Smooth muscle cell (in vitro differentiated cells): ENCODE measurements at regions not wholly inside any gene's neighbourhood (a gene's known extent, or its start where the extent isn't known, plus 50 kb on each side); places are given as distances from the start of the nearest gene placed in this dataset.

Experiments used
- DNase-seq: peaks from one replicate; lab custom pipeline; 2025; ENCODE audit not compliant: unreplicated experiment; lab: John Stamatoyannopoulos, UW
- H2AFZ ChIP-seq: fragments of 200-600 bp; sonication (generic); 2 replicates; pipeline ENCODE4 v1.6.0; 2016; ENCODE audit warnings: antibody characterized with exemption, low read depth, mild to moderate bottlenecking
- H3F3A ChIP-seq: fragments of 200-600 bp; sonication (generic); 2 replicates; pipeline ENCODE4 v1.6.0; 2017; ENCODE audit warnings: antibody characterized with exemption, low read depth
- H3K27ac ChIP-seq: fragments of 200-600 bp; sonication (generic); 2 replicates; pipeline ENCODE4 v1.5.1; 2016; ENCODE audit warnings: low read depth, mild to moderate bottlenecking
- H3K27me3 ChIP-seq: fragments of 200-600 bp; sonication (generic); 2 replicates; pipeline ENCODE4 v1.6.1; 2016; ENCODE audit warnings: low read depth, mild to moderate bottlenecking
- H3K36me3 ChIP-seq: fragments of 200-600 bp; sonication (generic); 2 replicates; pipeline ENCODE4 v1.5.1; 2016; ENCODE audit warnings: low read depth
- H3K4me1 ChIP-seq: fragments of 200-600 bp; sonication (generic); 2 replicates; pipeline ENCODE4 v1.5.1; 2016; ENCODE audit warnings: low read depth
- H3K4me2 ChIP-seq: fragments of 200-600 bp; sonication (generic); 2 replicates; pipeline ENCODE4 v1.6.0; 2016; ENCODE audit warnings: mild to moderate bottlenecking
- H3K4me3 ChIP-seq: fragments of 200-600 bp; sonication (generic); 2 replicates; pipeline ENCODE4 v1.5.1; 2016; ENCODE audit warnings: mild to moderate bottlenecking
- H3K79me2 ChIP-seq: fragments of 200-600 bp; sonication (generic); 2 replicates; pipeline ENCODE4 v1.6.0; 2016; ENCODE audit warnings: low read depth, mild to moderate bottlenecking
- H3K9ac ChIP-seq: fragments of 200-600 bp; sonication (generic); 2 replicates; pipeline ENCODE4 v1.6.0; 2016; ENCODE audit warnings: low read depth
- H3K9me3 ChIP-seq: fragments of 200-600 bp; sonication (generic); replicated peaks from 2 replicates; pipeline ENCODE4 v1.5.1; 2016; ENCODE audit warnings: low read depth
- H4K20me1 ChIP-seq: fragments of 200-600 bp; sonication (generic); 2 replicates; pipeline ENCODE4 v1.6.0; 2016; ENCODE audit warnings: low read depth
- WGBS: methylation state at CpG from one replicate; pipeline ENCODE4 v1.1.7; 2016; ENCODE audit warnings: low lambda C conversion rate; 5-methylcytosine and 5-hydroxymethylcytosine counted together
- TF ChIP-seq, protein P1 (sequence below): fragments of 200-600 bp; sonication (generic); IDR thresholded peaks from 2 replicates; pipeline ENCODE4 v1.5.1; 2017; ENCODE audit warnings: borderline replicate concordance, mild to moderate bottlenecking, antibody characterized with exemption; ENCODE audit not compliant: insufficient read depth, poor library complexity, severe bottlenecking

DNA sequence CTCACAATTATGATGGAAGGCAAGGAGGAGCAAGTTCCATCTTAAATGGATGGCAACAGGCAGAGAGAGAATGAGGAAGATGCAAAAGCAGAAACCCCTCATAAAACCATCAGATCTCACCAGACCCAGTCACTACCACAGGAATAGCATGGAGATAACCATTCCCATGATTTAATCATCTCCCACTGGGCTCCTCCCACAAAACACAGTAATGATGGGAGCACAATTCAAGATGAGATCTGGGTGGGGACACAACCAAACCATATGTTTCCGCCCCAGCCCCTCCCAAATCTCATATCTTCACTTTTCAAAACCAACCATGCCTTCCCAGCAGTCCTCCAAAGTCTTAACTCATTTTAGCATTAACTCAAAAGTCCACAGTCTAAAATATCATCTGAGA lies 304.0 kb downstream of the TUSC1 start:
- H3K4me2 ChIP-seq = no peak overlapping the region
- 100% methylated on average over 1 of the region's 1 CpG for WGBS
- H3K9me3 ChIP-seq = no peaks in the 10 kb centered on the region
- no peak overlapping the region for H3K9ac ChIP-seq
- no peaks in the 10 kb centered on the region for H4K20me1 ChIP-seq
- no peaks in the 10 kb centered on the region for H3K36me3 ChIP-seq
- H3K27me3 ChIP-seq = no peaks in the 10 kb centered on the region
- H3K4me1 ChIP-seq = no peaks in the 10 kb centered on the region
- H3K27ac ChIP-seq = no peak overlapping the region
- no peak for DNase-seq
- H3K79me2 ChIP-seq = no peaks in the 10 kb centered on the region
- no peaks in the 10 kb centered on the region for H3F3A ChIP-seq
- no peak overlapping the region for H3K4me3 ChIP-seq
- H2AFZ ChIP-seq = no peak overlapping the region
- TF ChIP-seq, protein P1, sequence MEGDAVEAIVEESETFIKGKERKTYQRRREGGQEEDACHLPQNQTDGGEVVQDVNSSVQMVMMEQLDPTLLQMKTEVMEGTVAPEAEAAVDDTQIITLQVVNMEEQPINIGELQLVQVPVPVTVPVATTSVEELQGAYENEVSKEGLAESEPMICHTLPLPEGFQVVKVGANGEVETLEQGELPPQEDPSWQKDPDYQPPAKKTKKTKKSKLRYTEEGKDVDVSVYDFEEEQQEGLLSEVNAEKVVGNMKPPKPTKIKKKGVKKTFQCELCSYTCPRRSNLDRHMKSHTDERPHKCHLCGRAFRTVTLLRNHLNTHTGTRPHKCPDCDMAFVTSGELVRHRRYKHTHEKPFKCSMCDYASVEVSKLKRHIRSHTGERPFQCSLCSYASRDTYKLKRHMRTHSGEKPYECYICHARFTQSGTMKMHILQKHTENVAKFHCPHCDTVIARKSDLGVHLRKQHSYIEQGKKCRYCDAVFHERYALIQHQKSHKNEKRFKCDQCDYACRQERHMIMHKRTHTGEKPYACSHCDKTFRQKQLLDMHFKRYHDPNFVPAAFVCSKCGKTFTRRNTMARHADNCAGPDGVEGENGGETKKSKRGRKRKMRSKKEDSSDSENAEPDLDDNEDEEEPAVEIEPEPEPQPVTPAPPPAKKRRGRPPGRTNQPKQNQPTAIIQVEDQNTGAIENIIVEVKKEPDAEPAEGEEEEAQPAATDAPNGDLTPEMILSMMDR = no peak

DNA sequence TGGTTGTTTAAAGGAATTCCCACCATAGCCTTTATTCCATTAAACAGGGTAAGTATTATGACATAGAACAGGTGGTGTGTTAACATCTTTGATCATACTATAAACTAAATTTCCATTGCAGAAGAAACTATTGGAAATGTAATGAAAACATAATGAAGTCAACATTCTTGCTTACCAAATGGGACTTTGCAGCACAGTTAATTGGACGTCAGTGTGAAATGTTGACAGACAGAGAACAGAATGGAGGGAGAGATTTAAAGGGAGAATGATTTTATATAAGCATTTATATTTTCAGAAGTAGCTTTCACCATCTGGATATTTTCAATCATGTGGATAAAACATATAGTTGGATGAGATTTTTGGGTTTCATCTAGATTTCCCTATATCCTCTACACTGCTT lies 311.3 kb downstream of the TUSC1 start:
- DNase-seq = no peak
- WGBS = 82% methylated on average over 1 of the region's 1 CpG

DNA sequence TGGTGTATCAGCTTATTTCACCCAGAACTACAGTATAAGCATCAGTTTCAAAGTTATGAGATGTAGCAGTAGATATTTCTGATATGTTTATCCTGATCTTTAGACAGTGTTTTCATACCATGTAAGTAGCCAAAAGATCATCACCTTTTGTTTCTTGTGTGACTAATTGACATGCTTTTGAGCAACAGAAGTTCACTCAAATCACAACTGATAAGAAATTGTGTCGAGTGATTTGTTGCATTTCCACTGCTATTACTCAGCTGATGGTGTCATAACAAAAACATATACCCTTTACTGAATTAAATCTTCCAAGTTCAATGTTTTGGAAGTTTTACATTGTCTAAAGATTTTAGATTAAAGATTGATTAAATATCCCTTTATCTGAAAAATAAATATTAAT lies 324.5 kb downstream of the TUSC1 start:
- 58% methylated on average over 1 of the region's 1 CpG for WGBS
- TF ChIP-seq, protein P1 = no peak
- Histone ChIP-seq H2AFZ (no peak overlapping the region), H3F3A (no peaks in the 10 kb centered on the region), H3K4me1 (no peaks in the 10 kb centered on the region), H3K27me3 (no peaks in the 10 kb centered on the region), H3K79me2 (no peaks in the 10 kb centered on the region), H3K9me3 (no peaks in the 10 kb centered on the region), H3K4me2 (no peak overlapping the region), H3K27ac (no peak overlapping the region), H3K36me3 (no peaks in the 10 kb centered on the region), H4K20me1 (no peaks in the 10 kb centered on the region), H3K4me3 (no peak overlapping the region), H3K9ac (no peak overlapping the region)
- DNase-seq = no peak

More for the DNA sequence above, 311.3 kb downstream of the TUSC1 start:
- Histone ChIP-seq H4K20me1 (no peaks in the 10 kb centered on the region), H3K36me3 (no peaks in the 10 kb centered on the region), H3K9me3 (no peaks in the 10 kb centered on the region), H3K27ac (no peak overlapping the region), H3K27me3 (no peaks in the 10 kb centered on the region), H2AFZ (no peak overlapping the region), H3K4me3 (no peak overlapping the region), H3K4me2 (no peak overlapping the region), H3K79me2 (no peaks in the 10 kb centered on the region), H3K9ac (no peak overlapping the region), H3K4me1 (no peaks in the 10 kb centered on the region), H3F3A (no peaks in the 10 kb centered on the region)
- TF ChIP-seq, protein P1 = no peak

GRCh38 chr9:25350011-25350410 lies 328.2 kb downstream of the TUSC1 start:
- Histone ChIP-seq H3K27me3 (no peaks in the 10 kb centered on the region), H3K9me3 (no peaks in the 10 kb centered on the region), H2AFZ (no peak overlapping the region), H3K4me3 (no peak overlapping the region), H3K4me2 (no peak overlapping the region), H3K4me1 (no peaks in the 10 kb centered on the region), H3F3A (no peaks in the 10 kb centered on the region), H4K20me1 (no peaks in the 10 kb centered on the region), H3K9ac (no peak overlapping the region), H3K27ac (no peak overlapping the region), H3K79me2 (no peaks in the 10 kb centered on the region), H3K36me3 (no peaks in the 10 kb centered on the region)
- 96% methylated on average over 2 of the region's 2 CpGs for WGBS
- no peak for DNase-seq
- TF ChIP-seq, protein P1 = no peak
